Right renal pelvis (tissue), 4 donors: ENCODE measurements at regions not wholly inside any gene's neighbourhood (a gene's known extent, or its start where the extent isn't known, plus 50 kb on each side); places are given as distances from the start of the nearest gene placed in this dataset.
"Not testable (repeated sequence)": the region's sequence is repeated elsewhere in the genome, so short reads cannot be mapped to it uniquely, and the experiment has no call there.

Source experiments
- DNase-seq, 4 donors: peaks; one replicate each; pipeline ENCODE4 v3.0.0-alpha.2; 2013; ENCODE audit warnings: low read depth in 4 of 4, low spot score in 3 of 4, missing footprints in 1 of 4

DNA sequence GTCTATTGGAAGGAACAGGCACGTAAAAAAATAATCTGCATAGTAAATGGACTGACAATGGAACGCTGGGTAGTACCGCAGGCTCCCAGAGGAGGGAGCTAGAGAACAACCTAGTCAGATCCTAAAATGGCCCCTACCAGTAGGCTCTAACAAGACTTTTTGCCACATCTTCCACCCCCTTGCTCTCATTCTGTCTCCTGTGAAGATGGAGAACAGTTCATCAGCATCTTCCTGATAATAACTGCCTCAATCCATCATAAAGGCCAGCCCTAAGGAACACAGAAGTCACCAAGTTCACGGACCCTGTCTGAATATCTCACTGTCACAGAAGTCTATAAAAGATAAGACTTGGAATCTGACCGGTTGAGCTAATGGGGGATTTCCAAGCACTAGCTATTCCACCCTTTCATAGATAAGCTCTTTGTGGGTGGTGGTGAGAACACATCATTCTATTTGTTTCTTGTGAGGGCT lies 133.4 kb downstream of the SLC1A3 start:
- peak in 1 of 4 donors; percentile 38 for DNase-seq

DNA sequence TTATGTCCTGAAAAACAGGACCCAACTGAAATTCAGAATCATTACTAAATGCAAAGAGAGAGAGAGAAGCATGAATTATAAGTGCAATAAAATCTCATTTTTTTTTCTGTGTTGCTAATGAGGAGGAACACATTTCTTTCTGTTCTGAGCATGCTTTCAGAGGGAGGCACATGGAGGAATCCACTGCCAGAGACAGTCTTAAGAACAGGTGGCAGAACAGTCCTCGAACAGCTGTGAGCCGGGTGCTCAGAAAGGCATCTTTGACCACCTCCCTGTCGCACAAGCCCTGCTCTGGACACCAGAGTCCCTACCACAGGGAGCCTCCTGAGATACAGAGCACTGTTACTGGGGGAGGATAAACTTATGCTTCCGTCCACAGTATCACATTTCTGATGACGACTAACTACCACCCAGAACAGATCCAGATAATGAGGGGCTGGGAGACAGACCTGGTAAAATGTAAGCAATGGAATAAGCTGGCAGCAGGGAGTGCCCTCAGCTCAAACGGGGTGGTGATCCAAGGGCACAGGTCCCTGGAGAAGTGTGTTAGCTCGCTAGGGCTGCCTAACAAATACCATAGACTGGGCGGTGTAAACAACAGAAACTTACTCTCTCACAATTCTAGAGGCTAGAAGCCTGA lies 134.0 kb downstream of the SLC1A3 start:
- DNase-seq, result no peak

DNA sequence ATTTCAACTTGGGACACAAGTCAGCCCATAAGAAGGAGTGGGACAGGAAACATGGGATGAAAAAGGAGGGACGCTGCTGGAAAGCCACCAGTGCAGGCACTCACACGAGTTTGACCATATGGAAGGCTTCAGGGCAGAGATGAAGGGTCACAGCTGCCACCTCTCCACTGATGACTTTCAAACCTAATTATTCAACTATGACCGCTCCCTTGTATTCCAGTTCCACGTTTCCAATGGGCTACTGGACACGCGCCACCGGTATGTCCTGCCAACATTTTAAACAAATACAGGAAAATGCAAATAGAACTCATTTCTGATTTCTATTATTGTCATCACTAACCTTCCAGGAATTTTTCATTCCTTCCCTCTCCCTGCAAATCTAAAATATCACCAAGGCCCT lies 134.7 kb downstream of the SLC1A3 start:
- no peak for DNase-seq

DNA sequence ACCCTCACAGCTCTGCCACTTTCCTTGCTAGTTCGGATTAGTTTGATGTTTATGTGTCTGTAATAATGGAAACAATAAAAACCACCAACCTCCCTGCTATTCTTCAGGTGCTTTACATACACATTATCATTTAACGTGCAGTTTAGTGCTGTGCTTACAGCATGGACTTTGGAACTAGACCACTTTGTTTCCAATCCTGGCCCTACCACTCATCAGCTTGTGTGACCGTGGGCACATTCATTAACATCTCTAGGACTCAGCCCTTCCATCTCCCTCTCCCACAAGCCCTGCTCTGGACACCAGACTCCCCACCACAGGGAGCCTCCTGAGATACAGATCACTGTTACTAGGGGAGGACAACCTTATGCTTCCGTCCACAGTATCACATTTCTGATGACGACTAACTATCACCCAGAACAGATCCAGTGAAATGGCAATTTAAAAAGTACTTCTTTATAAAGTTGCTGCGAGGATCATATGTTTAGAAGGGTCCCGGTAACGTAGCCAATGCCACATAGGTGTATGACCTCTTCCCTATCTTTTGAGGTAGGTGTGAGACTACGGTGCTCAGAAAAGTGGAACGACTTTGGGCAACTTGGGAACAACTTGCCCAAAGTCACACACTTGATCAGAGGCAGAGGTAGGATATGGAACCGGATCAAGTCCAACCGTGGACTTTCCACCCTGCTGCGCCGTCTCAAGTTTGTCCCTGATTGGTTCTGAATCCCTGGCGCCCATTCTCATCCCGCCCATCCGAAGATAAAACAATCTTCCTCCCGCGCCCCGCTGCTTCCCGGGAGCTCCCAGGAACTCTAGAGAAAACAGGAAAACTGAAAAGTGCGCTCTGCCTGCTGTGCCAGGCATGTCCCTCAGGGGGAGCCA lies 132.4 kb upstream of the NIPBL start:
- peak in 3 of 4 donors; percentile 58 to 71 (median 61) for DNase-seq

- DNase-seq, result peak; percentile 66 to 83 (median 74)
Measured at GRCh38 chr5:36744773-36745589, 131.6 kb upstream of the NIPBL start.

DNA sequence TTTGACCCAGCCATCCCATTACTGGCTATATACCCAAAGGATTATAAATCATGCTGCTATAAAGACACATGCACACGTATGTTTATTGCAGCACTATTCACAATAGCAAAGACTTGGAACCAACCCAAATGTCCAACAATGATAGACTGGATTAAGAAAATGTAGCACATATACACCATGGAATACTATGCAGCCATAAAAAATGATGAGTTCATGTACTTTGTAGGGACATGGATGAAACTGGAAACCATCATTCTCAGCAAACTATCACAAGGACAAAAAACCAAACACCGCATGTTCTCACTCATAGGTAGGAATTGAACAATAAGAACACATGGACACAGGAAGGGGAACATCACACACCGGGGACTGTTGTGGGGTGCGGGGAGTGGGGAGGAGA lies 128.8 kb upstream of the NIPBL start:
- DNase-seq, result not testable (repeated sequence)

DNA sequence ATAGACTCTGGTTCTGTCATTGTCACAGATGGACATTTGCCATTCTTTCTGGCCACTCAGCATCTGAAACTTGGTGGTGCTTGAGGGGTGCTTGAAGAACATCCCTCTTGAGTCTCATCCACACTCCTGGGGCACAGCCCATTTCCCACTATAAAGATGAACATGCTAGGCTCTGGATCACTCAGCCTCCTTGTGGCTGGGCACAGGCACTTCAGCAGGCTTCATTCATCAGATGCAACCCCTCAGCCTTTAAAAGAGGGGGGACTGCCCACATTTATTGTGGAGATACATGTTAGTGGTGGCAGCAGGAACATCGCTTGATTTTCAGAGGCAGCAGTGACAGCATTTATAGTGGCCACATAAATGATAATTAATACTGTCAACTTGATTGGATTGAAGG lies 124.7 kb upstream of the NIPBL start:
- no peak for DNase-seq

DNA sequence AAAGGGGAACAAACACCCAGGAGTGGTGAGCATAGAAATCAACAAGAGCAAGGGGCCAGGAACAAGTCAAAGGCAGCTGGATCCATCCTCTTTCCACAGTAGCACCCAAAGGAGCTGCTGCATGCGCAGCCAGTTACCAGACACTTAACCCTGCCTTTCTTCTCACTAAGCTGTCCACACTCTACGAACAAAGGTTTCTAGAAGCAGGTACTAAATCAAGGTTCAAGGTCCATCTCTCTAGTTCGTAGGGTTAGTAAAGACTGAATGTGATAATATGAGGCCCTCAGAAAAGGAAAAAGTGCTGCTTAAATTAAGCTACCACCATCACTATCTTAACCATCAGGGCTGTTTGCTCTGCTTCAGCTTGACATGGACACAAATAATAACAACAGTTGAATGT lies 121.2 kb upstream of the NIPBL start:
- no peak for DNase-seq

GRCh38 chr5:36755920-36756488 lies 120.6 kb upstream of the NIPBL start:
- no peak for DNase-seq

- DNase-seq, result no peak
Measured at GRCh38 chr5:36756848-36757247, 119.7 kb upstream of the NIPBL start.

DNA sequence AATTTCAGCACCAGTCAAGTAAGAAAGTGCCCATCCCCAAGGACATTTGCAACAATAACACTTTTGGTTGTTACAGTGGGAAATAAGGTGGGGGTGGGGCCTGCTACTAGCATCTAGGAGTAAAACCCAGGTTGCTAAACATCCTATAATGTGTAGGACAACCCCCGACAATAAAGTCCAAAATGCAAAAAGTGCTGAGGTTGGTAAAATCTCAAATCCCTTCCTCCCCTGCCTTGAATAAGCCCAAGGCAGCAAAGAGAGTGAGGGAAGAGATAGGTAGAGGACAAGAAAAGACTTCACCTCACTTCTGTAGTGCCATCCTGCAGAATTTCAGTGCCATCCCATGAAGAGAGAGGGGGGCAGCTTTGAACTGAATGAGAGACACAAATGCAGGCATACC lies 117.5 kb upstream of the NIPBL start:
- DNase-seq, result no peak

GRCh38 chr5:36763454-36763853 lies 113.1 kb upstream of the NIPBL start:
- DNase-seq, result no peak

GRCh38 chr5:36765876-36766275 lies 110.7 kb upstream of the NIPBL start:
- no peak for DNase-seq

DNA sequence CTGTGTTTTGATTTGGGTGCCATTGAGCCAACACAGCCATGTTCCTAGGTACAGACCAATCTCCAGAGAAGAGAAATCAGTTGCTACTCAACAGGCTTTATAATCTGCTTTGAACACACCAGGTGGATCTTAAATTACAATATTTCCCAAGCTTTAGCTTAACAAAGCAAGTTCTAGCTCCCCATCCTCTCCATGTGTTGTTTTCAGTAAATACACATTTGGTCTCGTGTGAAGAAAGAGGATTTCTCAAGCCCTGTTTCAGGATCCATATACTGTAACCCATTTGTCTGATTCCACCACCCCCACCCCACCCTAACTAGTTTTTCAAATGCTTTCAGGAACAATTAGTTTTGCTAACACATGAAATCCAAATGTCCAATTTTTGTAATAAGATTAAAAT lies 109.6 kb upstream of the NIPBL start:
- no peak for DNase-seq

DNA sequence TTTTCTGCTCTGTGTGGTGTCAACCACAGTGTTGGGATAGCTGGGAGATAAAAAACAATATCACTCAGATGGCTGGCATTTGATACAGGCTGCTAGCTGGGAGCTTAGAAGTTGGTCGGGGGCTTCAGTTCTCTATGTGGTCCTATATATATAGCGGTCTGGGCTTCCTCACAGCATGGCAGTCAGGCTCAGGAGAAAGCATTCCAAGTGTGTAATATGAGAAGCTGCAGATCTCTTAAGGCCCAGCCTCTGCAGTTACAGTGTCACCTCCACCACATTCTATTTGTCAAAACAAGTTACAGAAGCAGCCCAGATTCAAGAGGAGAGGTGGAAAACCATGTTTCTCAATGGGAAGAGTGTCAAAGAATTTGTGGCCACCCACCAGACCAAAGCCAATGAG lies 108.1 kb upstream of the NIPBL start:
- DNase-seq, result no peak

DNA sequence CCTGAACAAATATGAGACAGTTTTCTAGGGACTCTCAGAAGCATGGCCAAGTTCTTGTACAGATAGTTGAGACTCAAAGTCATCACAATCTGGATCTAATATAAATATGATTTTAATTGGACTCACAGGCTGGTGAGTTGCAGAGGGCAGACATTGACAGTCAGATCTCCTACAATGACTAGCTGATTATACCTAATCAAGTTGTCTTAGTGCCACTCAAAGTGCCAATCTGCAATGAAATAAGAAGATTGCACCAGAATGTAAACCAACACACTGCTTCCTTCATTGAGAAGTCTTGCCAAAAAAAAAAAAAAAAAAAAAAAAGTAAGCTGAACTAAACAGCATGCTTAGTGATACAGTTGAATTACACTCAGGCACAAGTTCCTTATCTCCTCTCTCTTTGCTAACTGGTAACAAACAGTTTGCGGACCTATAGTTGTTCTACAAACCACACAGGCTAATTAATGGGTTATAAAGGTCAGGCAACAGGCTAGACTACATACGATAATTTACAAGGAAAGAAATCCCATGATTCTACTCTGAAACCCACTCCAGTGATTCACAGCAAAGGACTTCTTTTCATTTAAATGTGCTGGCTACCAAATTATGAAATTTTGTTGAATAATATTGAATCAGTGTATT lies 107.3 kb upstream of the NIPBL start:
- DNase-seq, result no peak

DNA sequence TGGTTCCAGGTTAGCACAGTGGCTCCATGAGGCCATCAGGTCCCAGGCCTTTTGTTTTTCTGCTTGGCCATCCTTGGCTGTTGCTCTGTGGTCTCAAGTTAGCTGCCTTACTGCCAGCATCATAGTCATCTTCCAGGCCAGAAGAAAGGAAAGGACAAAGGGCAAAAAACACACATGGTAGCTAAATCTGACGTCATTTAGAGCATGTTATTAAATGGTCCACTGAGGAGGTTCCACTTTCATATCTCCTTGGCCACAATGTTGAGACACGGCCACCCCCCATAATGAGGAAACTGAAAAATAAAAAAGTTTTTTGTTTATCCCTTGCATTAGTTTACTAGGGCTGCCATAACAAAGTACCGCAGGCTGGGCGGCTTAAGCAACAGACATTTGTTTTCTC lies 106.4 kb upstream of the NIPBL start:
- no peak for DNase-seq

DNA sequence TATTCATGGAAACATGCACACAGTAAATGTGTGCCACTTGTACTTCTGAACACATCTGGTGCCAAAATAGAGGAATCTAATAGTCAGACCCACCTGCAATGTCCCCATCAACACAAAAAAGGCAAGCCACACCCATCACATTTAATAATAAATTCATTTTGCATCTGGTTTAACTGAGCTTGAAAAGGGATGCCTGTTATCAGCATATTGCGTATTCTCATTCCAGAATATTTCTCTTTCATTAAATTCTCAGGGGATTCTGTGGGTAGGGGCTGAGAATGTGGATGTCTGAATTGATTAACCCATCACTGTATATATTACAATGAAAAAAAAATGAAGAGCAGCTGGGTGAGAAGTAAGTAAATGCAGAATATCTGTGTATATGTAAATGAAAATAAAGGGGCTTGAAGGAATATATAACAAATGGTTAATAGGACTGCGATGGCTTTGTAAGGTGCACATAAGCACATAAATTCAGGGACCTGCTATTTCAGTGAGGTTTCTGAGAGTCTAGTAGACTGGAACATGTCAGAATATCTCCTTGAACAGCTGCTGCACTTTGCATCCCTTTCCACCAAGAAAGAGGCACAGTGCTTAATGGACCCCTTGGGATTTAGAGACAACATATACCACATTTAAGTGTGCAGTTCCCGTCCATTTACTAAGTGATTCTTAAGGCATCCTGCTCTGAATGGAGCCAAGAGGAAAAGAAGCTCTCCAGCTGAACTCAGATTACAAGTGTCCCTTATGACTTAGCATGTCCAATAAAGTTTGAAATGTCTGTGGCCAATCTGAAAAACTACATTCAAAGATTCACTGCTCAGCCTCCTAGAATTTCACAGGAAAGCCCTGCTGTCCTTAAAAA lies 104.1 kb upstream of the NIPBL start:
- DNase-seq, result no peak

DNA sequence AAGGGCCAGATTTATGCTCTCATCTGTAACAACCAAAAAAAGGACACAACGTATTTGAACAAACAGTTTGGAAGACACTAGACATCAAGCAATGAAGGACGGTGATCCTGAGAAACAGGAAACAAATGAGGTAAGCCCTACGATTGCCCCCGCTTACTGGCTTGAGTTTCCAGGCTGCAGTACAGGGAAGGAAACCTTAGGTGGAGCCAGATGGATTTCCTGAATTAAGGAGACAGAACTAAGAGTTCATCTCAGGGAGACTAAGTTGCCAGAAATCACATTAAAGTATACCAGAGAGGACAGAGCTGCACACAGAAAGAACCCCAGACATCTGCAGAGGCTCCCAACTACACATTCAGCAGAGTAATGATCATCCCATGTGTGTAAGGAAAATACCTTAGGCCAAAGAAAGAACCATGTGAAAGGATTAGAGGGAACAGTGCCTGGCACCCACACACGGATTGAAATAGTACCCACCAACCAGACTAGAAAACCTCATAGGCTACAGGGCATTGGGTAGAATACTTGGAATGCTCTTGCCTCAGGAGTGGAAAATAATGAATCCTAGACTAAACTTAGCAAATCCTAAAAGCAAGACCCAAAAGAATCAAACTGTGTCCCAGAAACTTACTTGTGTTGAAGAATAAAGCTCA lies 99.3 kb upstream of the NIPBL start:
- peak in 1 of 4 donors; percentile 5 for DNase-seq
